ENCODE measurements at regions not wholly inside any gene's neighbourhood (a gene's known extent, or its start where the extent isn't known, plus 50 kb on each side); places are given as distances from the start of the nearest gene placed in this dataset. TPM values are rescaled to one million over a fixed set of nuclear protein-coding genes. Genes with fewer than 3 reads are reported as not detected.

- Histone ChIP-seq H3K27ac (ENCODE audit: insufficient read length, low read depth, low read length) (no peak overlapping the region), H3T11ph (ENCODE audit: low read length) (no peak overlapping the region), H3K56ac (ENCODE audit: insufficient read length, low read depth, low read length) (no peak overlapping the region), H3K9ac (ENCODE audit: extremely low read depth, insufficient read length, low read length) (no peak overlapping the region), H4K20me1 (ENCODE audit: control insufficient read depth, insufficient read depth, insufficient read length) (no peaks in the 10 kb centered on the region), H4K5ac (ENCODE audit: insufficient read length, low read depth, low read length) (no peak overlapping the region), H2BK15ac (ENCODE audit: low read depth, low read length) (no peak overlapping the region), H2AK5ac (ENCODE audit: insufficient read length, low read length) (no peak overlapping the region), H4K8ac (replicated peaks; ENCODE audit: insufficient read length, low read depth, low read length) (no peak overlapping the region), H3K23ac (ENCODE audit: insufficient read length, low read depth, low read length) (no peak overlapping the region), H3K18ac (ENCODE audit: insufficient read length, low read depth, low read length) (no peak overlapping the region), H2BK5ac (ENCODE audit: insufficient read length, low read length) (no peak overlapping the region), H3K14ac (ENCODE audit: insufficient read depth, low read length) (no peak overlapping the region), H3K27me3 (ENCODE audit: insufficient read depth, low read length) (no peaks in the 10 kb centered on the region), H3K79me2 (ENCODE audit: insufficient read depth, low read length) (no peaks in the 10 kb centered on the region), H4K91ac (ENCODE audit: insufficient read length, low read depth, low read length) (no peak overlapping the region), H2AFZ (ENCODE audit: low read length) (no peak overlapping the region), H2BK12ac (ENCODE audit: insufficient read length, low read depth, low read length) (no peak overlapping the region), H2BK20ac (ENCODE audit: low read depth, low read length, poor library complexity, severe bottlenecking) (no peak overlapping the region), H2BK120ac (ENCODE audit: low read depth, low read length, poor library complexity, severe bottlenecking) (no peak overlapping the region), H3K4ac (ENCODE audit: low read depth, low read length) (no peak overlapping the region), H3K23me2 (ENCODE audit: insufficient read length, low read depth, low read length, poor library complexity, severe bottlenecking) (no peaks in the 10 kb centered on the region), H3K4me2 (ENCODE audit: insufficient read depth, insufficient read length, low read length) (no peak overlapping the region), H3K4me1 (ENCODE audit: insufficient read depth, low read length) (no peaks in the 10 kb centered on the region), H3K79me1 (ENCODE audit: insufficient read depth, low read depth, low read length, poor library complexity, severe bottlenecking) (no peaks in the 10 kb centered on the region), H3K9me3 (ENCODE audit: control insufficient read depth, low read depth, low read length) (no peaks in the 10 kb centered on the region)
- Mint-ChIP-seq H3K9me3 (peaks cover 3 to 5% of the 10 kb centered on the region in 2 experiments; a peak in 4 of 5 replicates), H3K27ac (peak overlapping the region in 1 of 3 experiments; percentile 87; a peak in 1 of 7 replicates), H3K36me3 (ENCODE audit: insufficient read depth in 1 of 3, low read depth in 3 of 3) (no peaks in the 10 kb centered on the region; a peak in 2 of 7 replicates), H3K27me3 (ENCODE audit: low read depth) (peaks cover 29% of the 10 kb centered on the region), H3K4me3 (no peak overlapping the region), H3K4me1 (peaks cover 7 to 16% of the 10 kb centered on the region in 2 experiments)
- no peak for TF ChIP-seq CTCF (conservative IDR thresholded peaks at IDR 0.05)
- WGBS (ENCODE audit: extremely low coverage, insufficient read length, low lambda C conversion rate), result no CpG with 5 or more reads among the region's 4 CpGs
- no peak for DNase-seq
These were observed 49.9 kb upstream of the PMEPA1 start for GRCh38 chr20:57759724-57760123.

Small RNA genes lying in the stretch of these regions (microRNA-seq; reads per million reads assigned to microRNA genes)
- not detected for gene MIR4532 (ENCODE audit: borderline microRNAs expressed)
